ENCODE measurements at regions not wholly inside any gene's neighbourhood (a gene's known extent, or its start where the extent isn't known, plus 50 kb on each side); places are given as distances from the start of the nearest gene placed in this dataset.

DNA sequence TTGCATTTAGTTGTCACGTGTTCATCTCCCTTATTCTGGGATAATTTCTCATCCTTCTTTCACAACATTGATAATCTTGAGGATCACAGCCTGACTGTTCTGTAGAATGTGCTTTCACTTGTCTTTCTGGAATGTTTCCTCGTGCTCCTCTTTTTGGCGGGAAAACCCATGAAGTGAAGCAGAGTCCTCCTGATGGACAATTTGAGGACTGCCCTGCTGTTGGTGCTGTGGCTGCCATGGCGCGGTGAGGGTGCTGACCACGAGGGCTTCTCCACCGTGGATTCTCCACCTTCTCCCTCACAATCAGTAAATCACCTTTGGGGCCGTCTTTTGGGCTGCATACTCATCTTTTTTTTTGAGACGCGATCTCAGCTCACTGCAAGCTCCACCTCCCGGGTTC lies 946.9 kb downstream of the BRD1 start:
- DNase-seq (ENCODE audit: low spot score) (no peak), ATAC-seq (ENCODE audit: low FRiP score) (no peak)
- TF ChIP-seq CTCF (IDR thresholded peaks at IDR 0.05): no peak

DNA sequence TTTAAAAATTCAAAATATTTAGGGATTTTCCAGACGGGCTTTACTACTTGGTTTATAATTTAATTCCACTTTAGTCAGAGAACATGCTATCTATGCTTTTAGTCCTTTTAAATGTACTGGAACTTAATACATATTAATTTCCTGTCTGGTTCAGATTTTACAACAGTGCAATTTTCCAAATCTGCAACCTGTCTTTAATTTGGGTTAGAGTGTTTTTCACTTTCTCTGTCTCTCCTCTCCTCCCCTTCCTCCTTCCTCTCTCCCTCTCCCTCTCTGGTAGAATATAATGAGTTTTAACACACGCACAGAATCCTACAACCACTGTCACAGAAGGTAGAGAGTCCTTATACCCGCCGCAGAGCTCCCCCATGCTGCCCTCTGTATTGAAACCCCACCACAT lies 950.7 kb downstream of the BRD1 start:
- DNase-seq (ENCODE audit: low spot score) (no peak), ATAC-seq (ENCODE audit: low FRiP score) (no peak)
- TF ChIP-seq CTCF (IDR thresholded peaks at IDR 0.05): no peak

- no peak for ATAC-seq (ENCODE audit: low FRiP score)
- DNase-seq (ENCODE audit: low spot score): no peak
- TF ChIP-seq CTCF (IDR thresholded peaks at IDR 0.05): no peak
These were observed 952.7 kb downstream of the BRD1 start for GRCh38 chr22:48874956-48875355.

DNA sequence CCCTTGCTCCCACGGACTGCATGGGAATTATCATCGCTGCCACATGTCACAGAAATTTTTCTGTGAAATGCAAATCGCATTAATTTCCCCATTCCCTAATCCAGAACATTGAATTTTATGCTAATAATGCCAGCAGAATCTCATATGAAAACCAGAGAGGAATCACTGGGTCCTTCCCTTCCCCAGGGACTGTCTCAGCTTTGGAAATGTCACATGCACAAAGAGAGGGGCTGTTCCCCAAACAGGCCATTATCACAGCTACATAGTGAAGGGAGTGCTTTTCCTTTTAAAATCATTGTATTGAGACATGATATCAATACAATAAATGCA lies 954.5 kb downstream of the BRD1 start:
- no peak for ATAC-seq (ENCODE audit: low FRiP score)
- no peak for TF ChIP-seq CTCF (IDR thresholded peaks at IDR 0.05)
- no peak for DNase-seq (ENCODE audit: low spot score)

DNA sequence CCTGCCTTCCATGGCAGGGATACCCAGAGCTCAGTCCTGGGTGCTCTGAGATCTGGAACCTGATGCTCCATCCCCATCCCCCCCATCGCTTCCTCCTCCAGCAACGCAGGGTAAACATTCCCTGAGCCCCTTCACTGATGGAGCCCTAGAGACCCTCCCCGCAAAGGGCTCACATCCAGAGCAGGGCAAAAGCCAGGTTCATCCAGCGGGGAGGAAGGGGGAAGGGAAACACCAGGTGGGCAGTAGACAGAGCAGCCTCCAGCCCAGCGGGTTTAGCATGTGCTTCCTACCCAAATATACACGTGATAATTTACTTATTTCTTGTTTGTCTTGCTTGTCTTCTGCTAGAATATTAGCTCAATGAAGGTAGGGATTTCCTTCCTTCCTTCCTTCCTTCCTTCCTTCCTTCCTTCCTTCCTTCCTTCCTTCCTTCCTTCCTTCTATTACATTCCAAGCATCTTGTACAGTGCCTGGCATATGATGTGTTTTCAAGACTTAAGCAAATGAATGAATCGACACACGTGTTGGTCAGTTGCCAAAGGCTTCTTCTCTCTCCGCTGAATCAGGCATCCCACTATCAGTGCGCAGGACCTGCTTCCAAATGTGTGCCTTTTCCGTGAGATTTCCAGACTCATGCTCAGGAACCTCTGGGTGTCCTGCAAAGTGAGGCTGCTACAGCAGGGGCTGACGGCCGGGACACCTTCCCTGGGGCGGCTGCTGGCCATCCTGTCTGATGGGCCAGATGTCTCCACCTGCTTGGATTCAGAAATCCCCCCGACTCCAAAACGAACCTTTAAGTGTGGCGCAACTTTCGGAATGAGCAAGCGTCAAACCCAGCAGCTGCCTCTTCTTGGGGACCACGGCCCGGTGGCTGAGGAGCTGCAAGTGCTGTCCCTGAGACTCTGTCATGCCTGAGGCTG lies 955.1 kb downstream of the BRD1 start:
- ATAC-seq (ENCODE audit: low FRiP score) (no peak), DNase-seq (ENCODE audit: low spot score) (no peak)
- TF ChIP-seq CTCF (IDR thresholded peaks at IDR 0.05): no peak

DNA sequence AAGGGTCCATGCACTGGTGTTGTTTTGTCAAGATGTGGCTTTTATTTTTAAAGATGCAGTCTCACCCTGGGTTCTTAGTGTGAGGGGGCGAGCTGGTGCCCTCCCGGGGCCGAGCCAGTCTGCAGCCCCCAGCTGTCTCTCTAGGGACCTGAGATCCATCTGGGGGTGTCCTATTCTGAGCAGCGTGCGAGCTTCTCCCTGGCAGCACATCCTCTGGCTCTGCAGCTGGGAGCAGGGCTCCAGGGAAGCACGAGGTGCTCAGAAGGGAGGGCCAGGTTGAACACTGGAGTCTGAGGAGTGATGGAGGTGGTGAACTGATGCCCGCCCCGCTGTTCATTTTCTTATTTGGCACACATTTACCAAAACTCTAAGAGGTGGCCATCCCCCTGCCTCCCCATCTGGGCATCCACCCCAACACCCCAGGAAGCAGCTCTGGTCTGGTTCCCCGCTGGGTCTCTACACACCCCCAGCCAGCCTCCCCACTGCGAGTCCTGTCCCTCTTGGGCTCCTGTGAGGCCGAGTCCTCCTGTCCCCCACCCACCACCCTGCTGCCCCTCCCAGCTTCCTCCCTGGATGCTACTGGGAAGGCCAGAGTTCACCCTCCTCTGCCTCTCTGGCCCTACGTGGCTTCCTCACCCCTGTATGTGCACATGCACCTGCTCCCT lies 956.4 kb downstream of the BRD1 start:
- ATAC-seq (ENCODE audit: low FRiP score): no peak
- TF ChIP-seq CTCF (IDR thresholded peaks at IDR 0.05): no peak
- no peak for DNase-seq (ENCODE audit: low spot score)

DNA sequence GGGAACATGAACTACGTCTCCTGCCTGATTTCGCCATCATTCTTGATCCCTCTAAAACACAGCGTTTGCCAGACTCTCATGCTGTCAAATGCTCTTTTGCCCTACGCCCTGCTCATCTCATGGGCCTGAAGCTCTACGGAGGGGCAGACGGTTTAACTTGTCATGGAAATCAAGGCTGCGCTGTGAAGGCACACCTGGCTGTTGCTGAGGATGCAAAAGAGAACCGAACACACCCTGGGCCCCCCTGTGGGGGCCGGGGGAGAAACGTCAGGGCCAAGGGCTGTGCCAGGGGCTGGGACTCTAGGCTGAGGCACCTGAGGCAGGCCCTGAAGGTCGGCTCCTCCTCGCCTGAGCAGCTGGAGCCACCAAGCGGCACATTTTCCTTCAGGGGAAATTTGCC lies 957.2 kb downstream of the BRD1 start:
- DNase-seq (ENCODE audit: low spot score) (no peak), ATAC-seq (ENCODE audit: low FRiP score) (no peak)
- no peak for TF ChIP-seq CTCF (IDR thresholded peaks at IDR 0.05)

All from omental fat pad (tissue), 3 donors.